Fibroblast of the aortic adventitia (primary cell): ENCODE measurements at regions not wholly inside any gene's neighbourhood (a gene's known extent, or its start where the extent isn't known, plus 50 kb on each side); places are given as distances from the start of the nearest gene placed in this dataset.
A peak's percentile ranks its signal among the peaks of the same experiment; 100 is the strongest.

Source experiments
- DNase-seq: peaks from one replicate; pipeline ENCODE4 v3.0.0-alpha.2; 2010; ENCODE audit warnings: low read depth
- H3K4me3 ChIP-seq: 2 replicates; pipeline ENCODE4 v1.5.1; 2011; ENCODE audit warnings: low read depth, mild to moderate bottlenecking, control low read depth, low read length, moderate library complexity
- CTCF ChIP-seq: IDR thresholded peaks from 2 replicates; pipeline ENCODE4 v1.5.1; 2011; ENCODE audit warnings: mild to moderate bottlenecking, low read length, control low read depth, inconsistent platforms; ENCODE audit not compliant: insufficient read depth

- TF ChIP-seq CTCF, result no peak
- H3K4me3 ChIP-seq, result no peak overlapping the region
- no peak for DNase-seq
These were observed 603.9 kb downstream of the FSCB start for GRCh38 chr14:43903209-43903608.

- no peak overlapping the region for H3K4me3 ChIP-seq
- no peak for TF ChIP-seq CTCF
- DNase-seq, result no peak
These were observed 605.0 kb downstream of the FSCB start for GRCh38 chr14:43901911-43902673.

GRCh38 chr14:43900173-43900655 is 606.9 kb downstream of the FSCB start:
- no peak for TF ChIP-seq CTCF
- DNase-seq, result no peak
- H3K4me3 ChIP-seq, result no peak overlapping the region

GRCh38 chr14:43898687-43899086 is 608.4 kb downstream of the FSCB start:
- DNase-seq, result no peak
- H3K4me3 ChIP-seq, result no peak overlapping the region
- TF ChIP-seq CTCF, result no peak

- no peak for TF ChIP-seq CTCF
- H3K4me3 ChIP-seq, result no peak overlapping the region
- DNase-seq, result no peak
These were observed 611.0 kb downstream of the FSCB start for GRCh38 chr14:43896044-43896443.

- peak; percentile 24 for TF ChIP-seq CTCF
- H3K4me3 ChIP-seq, result no peak overlapping the region
These were observed 612.5 kb downstream of the FSCB start for GRCh38 chr14:43894534-43894933.

GRCh38 chr14:43887523-43887922 is 619.6 kb downstream of the FSCB start:
- DNase-seq, result no peak
- no peak overlapping the region for H3K4me3 ChIP-seq
- no peak for TF ChIP-seq CTCF

More at GRCh38 chr14:43894534-43894933, 612.5 kb downstream of the FSCB start:
- no peak for DNase-seq
